NCI-H526 treated with DMSO at 0.1 percent for 48 hours (cell line): ENCODE measurements at regions not wholly inside any gene's neighbourhood (a gene's known extent, or its start where the extent isn't known, plus 50 kb on each side); places are given as distances from the start of the nearest gene placed in this dataset.
A peak's percentile ranks its signal among the peaks of the same experiment; 100 is the strongest.
"Not testable (repeated sequence)": the region's sequence is repeated elsewhere in the genome, so short reads cannot be mapped to it uniquely, and the experiment has no call there.

ENCODE experiments used
- DNase-seq: peaks from one replicate; lab custom pipeline; 2025; lab: John Stamatoyannopoulos, UW

GRCh38 chr20:41719151-41719550 lies 101.0 kb upstream of the CHD6 start:
- DNase-seq, result no peak

- no peak for DNase-seq
Measured at GRCh38 chr20:41717483-41717882, 99.3 kb upstream of the CHD6 start.

GRCh38 chr20:41716911-41717310 lies 98.7 kb upstream of the CHD6 start:
- DNase-seq, result no peak

GRCh38 chr20:41716436-41716835 lies 98.3 kb upstream of the CHD6 start:
- no peak for DNase-seq

GRCh38 chr20:41715526-41715925 lies 97.3 kb upstream of the CHD6 start:
- DNase-seq, result no peak

GRCh38 chr20:41714030-41714429 lies 95.9 kb upstream of the CHD6 start:
- DNase-seq, result no peak

- no peak for DNase-seq
Measured at GRCh38 chr20:41704896-41705295, 86.7 kb upstream of the CHD6 start.

GRCh38 chr20:41702647-41703046 lies 84.5 kb upstream of the CHD6 start:
- DNase-seq, result no peak

GRCh38 chr20:41701588-41702348 lies 83.6 kb upstream of the CHD6 start:
- no peak for DNase-seq

GRCh38 chr20:41699673-41700072 lies 81.5 kb upstream of the CHD6 start:
- DNase-seq, result not testable (repeated sequence)

- peak; percentile 49 for DNase-seq
Measured at GRCh38 chr20:41697861-41698559, 79.8 kb upstream of the CHD6 start.

GRCh38 chr20:41696428-41696827 lies 78.3 kb upstream of the CHD6 start:
- no peak for DNase-seq

- DNase-seq, result no peak
Measured at GRCh38 chr20:41694796-41695195, 76.6 kb upstream of the CHD6 start.

- DNase-seq, result peak; percentile 97
Measured at GRCh38 chr20:41693136-41693979, 75.2 kb upstream of the CHD6 start.

GRCh38 chr20:41692479-41693135 lies 74.4 kb upstream of the CHD6 start:
- peak; percentile 88 for DNase-seq

- DNase-seq, result no peak
Measured at GRCh38 chr20:41691443-41691842, 73.3 kb upstream of the CHD6 start.

GRCh38 chr20:41690702-41691101 lies 72.5 kb upstream of the CHD6 start:
- DNase-seq, result no peak

- DNase-seq, result no peak
Measured at GRCh38 chr20:41686961-41687360, 68.8 kb upstream of the CHD6 start.

- DNase-seq, result not testable (repeated sequence)
Measured at GRCh38 chr20:41685145-41685544, 67.0 kb upstream of the CHD6 start.

- DNase-seq, result no peak
Measured at GRCh38 chr20:41678799-41679198, 60.6 kb upstream of the CHD6 start.

- no peak for DNase-seq
Measured at GRCh38 chr20:41672282-41672681, 54.1 kb upstream of the CHD6 start.

- DNase-seq, result no peak
Measured at GRCh38 chr20:41671143-41671542, 53.0 kb upstream of the CHD6 start.
